H1 (cell line): ENCODE measurements at regions not wholly inside any gene's neighbourhood (a gene's known extent, or its start where the extent isn't known, plus 50 kb on each side); places are given as distances from the start of the nearest gene placed in this dataset.

Experiments used
- CTCF ChIA-PET: fragments of 300-600 bp; sonication (Branson Sonifier 250); formaldehyde crosslinking; loops from one replicate; lab custom pipeline; 2021; ENCODE audit not compliant: partially characterized antibody; lab: Charles Lee
- POLR2A ChIA-PET: fragments of 300-600 bp; sonication (Branson Sonifier 250); formaldehyde crosslinking; loops from one replicate; lab custom pipeline; 2021; ENCODE audit warnings: inconsistent platforms; ENCODE audit not compliant: partially characterized antibody; lab: Charles Lee
- DNase-seq, 2 experiments: peaks; one replicate each; pipeline versions ENCODE4 v3.0.0 to v3.0.0-alpha.2; 2010 to 2022; ENCODE audit warnings: low spot score in 2 of 2, low read depth in 1 of 2, mixed read lengths in 1 of 2
- FAIRE-seq: peaks from 2 replicates; lab custom pipeline; 2011; peaks lifted over from hg19 to GRCh38; lab: Jason Lieb, UNC
- H2AFZ ChIP-seq: 2 replicates; pipeline ENCODE4 v1.8.1; 2012; ENCODE audit warnings: low read length, inconsistent platforms
- H2AK5ac ChIP-seq: 2 replicates; pipeline ENCODE4 v1.6.1; 2013; ENCODE audit warnings: low read depth, low read length
- H2BK120ac ChIP-seq: replicated peaks from 2 replicates; pipeline ENCODE3; 2013; ENCODE audit warnings: low read depth, low read length, inconsistent platforms
- H2BK12ac ChIP-seq: 2 replicates; pipeline ENCODE4 v1.6.1; 2013; ENCODE audit warnings: low read depth, low read length
- H2BK15ac ChIP-seq: 2 replicates; pipeline ENCODE4 v1.6.1; 2013; ENCODE audit warnings: low read length
- H2BK20ac ChIP-seq: 2 replicates; pipeline ENCODE4 v1.6.1; 2013; ENCODE audit warnings: low read length
- H2BK5ac ChIP-seq: 2 replicates; pipeline ENCODE4 v1.6.1; 2013; ENCODE audit warnings: low read depth, low read length
- H3K14ac ChIP-seq: 2 replicates; pipeline ENCODE4 v1.6.1; 2013; ENCODE audit warnings: inconsistent platforms; ENCODE audit not compliant: insufficient read length
- H3K18ac ChIP-seq: 2 replicates; pipeline ENCODE4 v1.6.1; 2013; ENCODE audit warnings: low read length; ENCODE audit errors: extremely low read depth
- H3K23ac ChIP-seq: 2 replicates; pipeline ENCODE4 v1.6.1; 2013; ENCODE audit warnings: inconsistent platforms; ENCODE audit not compliant: insufficient read length
- H3K23me2 ChIP-seq: 2 replicates; pipeline ENCODE4 v1.6.1; 2013; ENCODE audit warnings: low read depth, low read length
- H3K27ac ChIP-seq: 2 replicates; pipeline ENCODE4 v1.6.1; 2011; ENCODE audit warnings: low read depth, low read length, inconsistent platforms
- H3K27me3 ChIP-seq, 4 experiments: replicated peaks in 1 of 4; 1 replicate in 1 of 4; 2 replicates in 3 of 4; pipeline versions ENCODE4 v1.6.1 to v1.8.1; 2011 to 2013; ENCODE audit warnings: low read length in 3 of 4, mild to moderate bottlenecking in 3 of 4, inconsistent platforms in 2 of 4, mixed read lengths in 2 of 4, moderate library complexity in 1 of 4; ENCODE audit not compliant: control insufficient read depth in 3 of 4, insufficient read depth in 3 of 4; ENCODE audit errors: extremely low read depth in 1 of 4
- H3K36me3 ChIP-seq, 4 experiments: 2 replicates each; pipeline versions ENCODE4 v1.6.1 to v1.8.1; 2011 to 2013; ENCODE audit warnings: mild to moderate bottlenecking in 4 of 4, low read length in 3 of 4, moderate library complexity in 2 of 4, control low read depth in 1 of 4, inconsistent platforms in 1 of 4; ENCODE audit not compliant: insufficient read depth in 4 of 4, control insufficient read depth in 2 of 4
- H3K4ac ChIP-seq: replicated peaks from 2 replicates; pipeline ENCODE3; 2013; ENCODE audit warnings: low read length, low read depth, mixed read lengths, inconsistent platforms; ENCODE audit not compliant: insufficient read length
- H3K4me1 ChIP-seq, 4 experiments: replicated peaks in 1 of 4; 1 replicate in 1 of 4; 2 replicates in 3 of 4; pipeline versions ENCODE4 v1.6.1 to v1.8.1; 2011 to 2013; ENCODE audit warnings: low read length in 3 of 4, inconsistent platforms in 2 of 4, mixed read lengths in 1 of 4; ENCODE audit not compliant: insufficient read depth in 4 of 4, control insufficient read depth in 3 of 4
- H3K4me2 ChIP-seq, 2 experiments: 2 replicates each; pipeline versions ENCODE4 v1.6.1 to v1.8.1; 2011 to 2013; ENCODE audit warnings: low read depth in 2 of 2, low read length in 2 of 2, control low read depth in 1 of 2, inconsistent platforms in 1 of 2, mild to moderate bottlenecking in 1 of 2; ENCODE audit not compliant: insufficient read depth in 1 of 2
- H3K4me3 ChIP-seq, 4 experiments: fragments of 200-600, 300-600 bp in 1 of 4; sonication (generic), shearing (Covaris generic), sonication (Bioruptor Twin) in 1 of 4; 2 replicates each; pipeline versions ENCODE4 v1.5.1 to v1.8.1; 2011 to 2016; ENCODE audit warnings: low read length in 4 of 4, low read depth in 3 of 4, control low read depth in 2 of 4, inconsistent platforms in 2 of 4, mild to moderate bottlenecking in 2 of 4, mixed read lengths in 1 of 4, moderate library complexity in 1 of 4; ENCODE audit not compliant: insufficient read depth in 2 of 4; ENCODE audit errors: extremely low read depth in 1 of 4
- H3K56ac ChIP-seq: replicated peaks from 2 replicates; pipeline ENCODE3; 2013; ENCODE audit warnings: low read depth, mild to moderate bottlenecking, mixed read lengths, low read length, inconsistent platforms; ENCODE audit not compliant: insufficient read length
- H3K79me1 ChIP-seq: 2 replicates; pipeline ENCODE4 v1.6.1; 2013; ENCODE audit warnings: low read depth, low read length, control low read depth
- H3K79me2 ChIP-seq, 2 experiments: 2 replicates each; pipeline versions ENCODE4 v1.6.1 to v1.8.1; 2012 to 2013; ENCODE audit warnings: low read length in 2 of 2, mild to moderate bottlenecking in 2 of 2, inconsistent platforms in 1 of 2; ENCODE audit not compliant: insufficient read depth in 2 of 2, control insufficient read depth in 1 of 2
- H3K9ac ChIP-seq, 4 experiments: replicated peaks in 1 of 4; 1 replicate in 1 of 4; 2 replicates in 3 of 4; pipeline versions ENCODE4 v1.6.1 to v1.8.1; 2011 to 2013; ENCODE audit warnings: low read depth in 3 of 4, low read length in 3 of 4, control low read depth in 2 of 4, mild to moderate bottlenecking in 2 of 4, moderate library complexity in 2 of 4, inconsistent platforms in 1 of 4; ENCODE audit errors: extremely low read depth in 1 of 4
- H3K9me3 ChIP-seq, 2 experiments: 2 replicates each; pipeline versions ENCODE4 v1.6.1 to v1.8.1; 2012 to 2013; ENCODE audit warnings: mild to moderate bottlenecking in 2 of 2, moderate library complexity in 2 of 2, control low read depth in 1 of 2, inconsistent platforms in 1 of 2, low read depth in 1 of 2, low read length in 1 of 2, mixed read lengths in 1 of 2; ENCODE audit not compliant: insufficient read depth in 2 of 2
- H4K20me1 ChIP-seq, 2 experiments: replicated peaks in 1 of 2; 2 replicates each; pipeline versions ENCODE3 to v1.8.1; 2011 to 2013; ENCODE audit warnings: inconsistent platforms in 2 of 2, low read length in 2 of 2, mild to moderate bottlenecking in 1 of 2; ENCODE audit not compliant: insufficient read depth in 2 of 2, control insufficient read depth in 1 of 2
- H4K5ac ChIP-seq: 2 replicates; pipeline ENCODE4 v1.6.1; 2013; ENCODE audit warnings: low read length, low read depth, mixed read lengths, inconsistent platforms; ENCODE audit not compliant: insufficient read length
- H4K8ac ChIP-seq: 2 replicates; pipeline ENCODE4 v1.8.0; 2013; ENCODE audit warnings: mild to moderate bottlenecking, moderate library complexity, low read length, inconsistent platforms; ENCODE audit not compliant: insufficient read depth; ENCODE audit errors: extremely low read depth
- H4K91ac ChIP-seq: replicated peaks from 2 replicates; pipeline ENCODE3; 2013; ENCODE audit warnings: low read length, mixed read lengths, inconsistent platforms; ENCODE audit not compliant: insufficient read length
- FOSL1 ChIP-seq: IDR thresholded peaks from 2 replicates; pipeline ENCODE4 v1.6.1; 2011; ENCODE audit warnings: mild to moderate bottlenecking, low read depth, low read length, moderate library complexity; ENCODE audit not compliant: insufficient read depth
- SP1 ChIP-seq: IDR thresholded peaks from 2 replicates; pipeline ENCODE4 v1.6.1; 2011; ENCODE audit warnings: low read depth, low read length
- WGBS, 2 experiments: shearing (Covaris generic) in 1 of 2; methylation state at CpG; one replicate each; pipeline versions ENCODE4 v1.1.6 to v1.1.7; 2013 to 2015; ENCODE audit warnings: low lambda C conversion rate in 2 of 2, mixed read lengths in 2 of 2, inconsistent platforms in 1 of 2, low coverage in 1 of 2, missing lambda C conversion rate in 1 of 2; ENCODE audit not compliant: insufficient replicate concordance in 2 of 2, insufficient coverage in 1 of 2, insufficient read length in 1 of 2; ENCODE audit errors: extremely low coverage in 1 of 2, missing lambda C conversion rate in 1 of 2; 5-methylcytosine and 5-hydroxymethylcytosine counted together

DNA sequence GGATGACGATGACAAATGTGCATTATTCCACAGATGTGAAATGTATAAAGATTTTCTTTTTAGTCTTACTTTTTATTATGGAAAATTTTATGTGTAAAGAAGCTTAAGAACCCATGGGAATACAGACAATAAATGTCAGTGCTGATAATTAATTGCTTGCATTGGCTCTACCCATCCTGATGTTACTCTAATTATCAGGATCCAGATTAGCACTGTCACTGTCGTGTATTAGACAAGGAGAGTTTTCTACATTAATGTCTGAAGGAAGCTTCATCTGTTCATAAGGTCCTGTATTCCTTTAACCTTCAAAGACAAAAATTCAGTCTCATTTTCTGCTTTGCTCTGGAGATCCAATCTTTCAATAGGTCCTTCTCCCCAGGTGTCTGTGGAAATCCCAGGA, 259.1 kb upstream of the ADAMTS5 start:
- Histone ChIP-seq H3K79me1 (no peaks in the 10 kb centered on the region), H4K20me1 (no peaks in the 10 kb centered on the region), H3K14ac (no peak overlapping the region), H4K91ac (no peak overlapping the region), H3K23ac (no peak overlapping the region), H3K4me2 (no peak overlapping the region), H4K8ac (no peak overlapping the region), H3K9me3 (no peaks in the 10 kb centered on the region), H2BK5ac (no peak overlapping the region), H3K9ac (no peak overlapping the region), H3K79me2 (no peaks in the 10 kb centered on the region), H4K5ac (no peak overlapping the region), H2BK120ac (no peak overlapping the region), H3K56ac (no peak overlapping the region), H2AFZ (no peak overlapping the region), H3K4me3 (no peak overlapping the region), H3K4me1 (no peaks in the 10 kb centered on the region; a peak in 1 of 7 replicates), H2BK20ac (no peak overlapping the region), H3K4ac (no peak overlapping the region), H3K23me2 (no peaks in the 10 kb centered on the region), H2BK12ac (no peak overlapping the region), H3K36me3 (no peaks in the 10 kb centered on the region), H3K27ac (no peak overlapping the region), H2BK15ac (no peak overlapping the region), H3K18ac (no peak overlapping the region), H3K27me3 (no peaks in the 10 kb centered on the region), H2AK5ac (no peak overlapping the region)
- no peak for FAIRE-seq
- CTCF ChIA-PET: no interaction called here
- WGBS, 2 experiments: 91% methylated on average over 2 of the region's 2 CpGs; no CpG with 5 or more reads in 1 of the 2 experiments
- DNase-seq: no peak
- POLR2A ChIA-PET: no interaction called here
- TF ChIP-seq FOSL1 (no peak), SP1 (no peak)
